GM18867 (cell line): ENCODE measurements at regions not wholly inside any gene's neighbourhood (a gene's known extent, or its start where the extent isn't known, plus 50 kb on each side); places are given as distances from the start of the nearest gene placed in this dataset.
"Not testable (repeated sequence)": the region's sequence is repeated elsewhere in the genome, so short reads cannot be mapped to it uniquely, and the experiment has no call there.

ENCODE experiments used
- ATAC-seq: cut with Tn5 transposase; IDR thresholded peaks from one replicate; pipeline ENCODE4 v1.9.1; 2021; ENCODE audit warnings: mild to moderate bottlenecking, moderate library complexity; ENCODE audit not compliant: unreplicated experiment

GRCh38 chr7:65453341-65454030 lies 79.8 kb downstream of the ZNF92 start:
- ATAC-seq = no peak

GRCh38 chr7:65454469-65454868 lies 80.8 kb downstream of the ZNF92 start:
- ATAC-seq = no peak

GRCh38 chr7:65455050-65455449 lies 81.4 kb downstream of the ZNF92 start:
- ATAC-seq = not testable (repeated sequence)

DNA sequence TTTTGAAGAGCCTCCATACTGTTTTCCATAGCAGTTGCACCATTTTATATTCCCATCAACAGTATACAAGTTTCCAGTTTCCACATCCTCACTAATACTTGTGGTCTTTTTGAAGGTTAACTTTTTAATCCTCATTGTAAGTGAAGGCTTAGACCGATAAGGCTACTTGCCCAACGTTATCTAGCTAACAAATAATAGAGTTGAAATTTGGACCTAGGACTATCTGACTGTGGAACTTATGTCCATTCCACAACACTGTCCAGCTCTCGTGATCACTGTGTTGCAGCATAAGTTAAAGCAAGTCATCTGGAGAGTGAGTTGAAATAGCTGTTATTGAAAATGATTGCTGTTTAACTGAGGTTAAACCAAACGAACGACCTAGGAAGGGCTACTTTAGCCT lies 84.0 kb downstream of the ZNF92 start:
- no peak for ATAC-seq

- no peak for ATAC-seq
These were observed 85.8 kb downstream of the ZNF92 start for GRCh38 chr7:65459438-65459837.

- ATAC-seq = no peak
These were observed 88.6 kb downstream of the ZNF92 start for GRCh38 chr7:65462148-65462716.

GRCh38 chr7:65463184-65463583 lies 89.5 kb downstream of the ZNF92 start:
- no peak for ATAC-seq

DNA sequence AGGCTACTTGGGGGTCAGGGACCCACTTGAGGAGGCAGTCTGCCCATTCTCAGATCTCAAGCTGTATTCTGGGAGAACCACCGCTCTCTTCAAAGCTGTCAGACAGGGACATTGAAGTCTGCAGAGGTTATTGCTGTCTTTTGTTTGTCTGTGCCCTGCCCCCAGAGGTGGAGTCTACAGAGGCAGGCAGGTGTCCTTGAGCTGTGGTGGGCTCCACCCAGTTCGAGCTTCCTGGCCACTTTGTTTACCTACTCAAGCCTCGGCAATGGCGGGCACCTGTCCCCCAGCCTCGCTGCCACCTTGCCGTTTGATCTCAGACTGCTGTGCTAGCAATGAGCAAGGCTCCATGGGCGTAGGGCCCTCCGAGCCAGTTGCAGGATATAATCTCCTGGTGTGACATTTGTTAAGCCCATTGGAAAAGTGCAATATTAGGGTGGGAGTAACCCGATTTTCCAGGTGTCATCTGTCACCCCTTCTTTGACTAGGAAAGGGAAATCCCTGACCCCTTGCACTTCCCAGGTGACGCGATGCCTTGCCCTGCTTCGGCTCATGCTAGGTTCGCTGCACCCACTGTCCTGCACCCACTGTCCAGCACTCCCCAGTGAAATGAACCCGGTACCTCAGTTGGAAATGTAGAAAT lies 96.4 kb downstream of the ZNF92 start:
- not testable (repeated sequence) for ATAC-seq

DNA sequence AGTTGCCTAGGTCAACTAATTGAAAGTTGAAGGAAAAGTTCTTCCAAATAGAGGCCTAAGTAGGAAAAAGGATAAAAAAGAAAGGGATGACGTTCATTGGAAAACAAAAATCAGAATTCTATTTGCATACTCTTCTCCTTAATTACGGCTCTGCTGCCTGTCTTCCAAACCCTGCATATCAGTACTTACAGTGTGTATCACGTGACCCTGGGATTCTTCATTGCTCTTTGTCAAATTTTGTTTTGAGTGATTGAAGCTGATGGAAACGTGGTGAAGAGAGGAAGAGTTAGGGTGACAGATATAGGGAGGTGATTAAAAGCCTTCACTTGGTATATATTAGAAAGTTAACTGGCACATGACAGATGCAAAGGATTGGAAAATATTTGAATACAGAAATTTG lies 97.9 kb downstream of the ZNF92 start:
- ATAC-seq = no peak

- ATAC-seq = no peak
These were observed 101.5 kb downstream of the ZNF92 start for GRCh38 chr7:65475040-65475726.

- ATAC-seq = peak; percentile 98
These were observed 102.2 kb downstream of the ZNF92 start for GRCh38 chr7:65475734-65476319.

DNA sequence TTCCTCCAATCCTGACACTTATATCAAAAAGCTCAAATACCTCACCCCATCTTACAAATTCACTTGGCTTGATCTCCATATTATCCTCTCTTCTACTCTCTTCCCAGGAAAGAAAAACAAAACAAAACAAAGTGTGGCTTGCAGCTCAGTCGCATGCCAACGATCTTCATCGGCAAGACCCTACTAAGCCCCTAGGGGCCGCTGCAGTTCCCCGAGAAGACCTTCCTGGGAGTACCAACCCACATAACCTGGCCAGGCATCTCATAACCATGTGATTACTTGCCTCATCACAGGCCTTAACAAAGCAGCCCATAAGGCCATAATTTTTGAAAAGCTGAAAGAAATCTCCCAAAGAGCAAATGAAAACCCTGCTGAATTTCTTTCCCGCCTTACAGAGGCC lies 103.7 kb downstream of the ZNF92 start:
- no peak for ATAC-seq

DNA sequence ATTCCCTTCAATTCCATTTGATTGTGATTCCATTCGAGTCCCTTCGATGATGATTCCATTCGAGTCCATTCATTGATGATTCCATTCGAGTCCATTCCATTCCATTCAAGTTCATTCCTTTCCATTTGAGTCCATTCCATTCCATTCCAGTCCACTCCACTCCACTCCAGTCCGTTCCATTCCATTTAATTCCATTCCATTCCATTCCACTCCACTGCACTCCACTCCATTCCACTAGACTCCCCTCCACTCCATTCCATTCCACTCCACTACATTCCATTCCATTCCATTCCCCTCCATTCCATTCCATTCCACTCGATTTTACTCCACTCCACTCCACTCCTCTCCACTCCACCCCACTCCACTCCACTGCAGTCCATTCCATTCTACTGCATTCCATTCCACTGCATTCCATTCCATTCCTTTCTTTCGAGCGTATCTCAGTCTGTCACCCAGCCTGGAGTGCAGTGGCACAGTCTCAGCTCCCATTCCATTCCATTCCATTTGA lies 115.7 kb downstream of the ZNF92 start:
- ATAC-seq = no peak

- not testable (repeated sequence) for ATAC-seq
These were observed 123.0 kb downstream of the ZNF92 start for GRCh38 chr7:65496697-65497096.

DNA sequence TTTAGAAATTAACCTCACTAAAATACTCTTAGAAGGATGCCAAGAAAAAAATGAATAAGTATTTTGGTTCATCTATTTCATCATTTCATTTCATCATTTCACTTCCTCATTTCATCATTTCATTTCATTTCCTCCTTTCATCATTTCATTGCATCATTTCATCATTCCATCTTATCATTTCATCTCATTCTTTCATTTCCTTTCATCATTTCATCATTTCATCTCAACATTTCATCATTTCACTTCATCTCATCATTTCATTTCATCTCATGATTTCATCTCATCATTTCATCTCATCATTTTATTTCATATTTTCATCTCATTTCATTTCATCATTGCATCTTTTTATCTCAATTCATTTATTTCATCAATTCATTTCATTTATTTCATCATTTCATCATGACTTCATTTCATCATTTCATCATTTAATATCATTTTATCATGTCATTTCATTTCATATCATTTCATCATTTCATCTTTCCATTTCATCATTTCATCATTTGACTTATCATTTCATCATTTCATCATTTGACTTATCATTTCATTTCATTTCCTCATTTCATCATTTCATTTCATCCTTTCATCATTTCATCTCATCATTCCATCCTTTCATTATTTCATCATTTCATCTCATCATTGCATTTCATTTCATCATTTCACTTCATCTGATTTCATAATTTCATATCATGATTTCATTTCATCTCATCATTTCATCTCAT lies 129.9 kb downstream of the ZNF92 start:
- no peak for ATAC-seq

- ATAC-seq = not testable (repeated sequence)
These were observed 131.1 kb downstream of the ZNF92 start for GRCh38 chr7:65504504-65505319.

DNA sequence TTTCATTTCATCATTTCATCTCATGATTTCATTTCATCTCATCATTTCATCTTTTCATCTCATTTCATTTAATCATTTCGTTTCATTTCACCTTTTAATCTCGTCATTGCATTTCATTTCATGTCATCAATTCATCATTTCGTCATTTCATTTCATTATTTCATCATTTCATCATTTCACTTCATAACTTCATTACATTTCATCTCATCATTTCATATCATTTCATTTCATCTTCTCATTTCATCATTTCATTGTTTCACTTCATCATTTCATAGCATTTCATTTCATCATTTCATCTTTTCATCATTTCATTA lies 131.6 kb downstream of the ZNF92 start:
- ATAC-seq = not testable (repeated sequence)

GRCh38 chr7:65508581-65509367 lies 135.1 kb downstream of the ZNF92 start:
- ATAC-seq = not testable (repeated sequence)
